ENCODE measurements at regions not wholly inside any gene's neighbourhood (a gene's known extent, or its start where the extent isn't known, plus 50 kb on each side); places are given as distances from the start of the nearest gene placed in this dataset.

GRCh38 chr9:80259079-80259478 lies 687.3 kb downstream of the TLE4 start:
- DNase-seq: no peak

- DNase-seq: no peak
Measured at GRCh38 chr9:80251778-80252177, 680.0 kb downstream of the TLE4 start.

DNA sequence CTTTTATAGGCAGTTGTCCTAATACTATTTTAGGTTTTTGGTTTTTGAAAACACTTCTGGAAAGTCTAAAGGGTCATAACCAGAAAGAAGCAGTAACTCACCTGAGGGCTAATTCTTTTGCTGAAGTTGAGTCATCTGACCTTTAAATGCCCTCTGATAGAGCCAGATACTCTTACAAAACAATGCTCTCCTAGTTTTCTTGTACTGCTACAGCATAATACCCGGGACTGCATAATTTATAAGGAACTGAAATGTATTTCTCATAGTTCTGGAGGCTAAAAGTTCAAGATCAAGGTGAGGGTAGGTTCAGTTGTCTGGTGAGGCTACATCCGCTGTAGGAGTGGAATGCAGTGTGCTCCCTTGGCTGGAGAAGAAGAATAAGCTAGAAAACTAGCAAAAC lies 670.3 kb downstream of the TLE4 start:
- DNase-seq: no peak

- DNase-seq: no peak
Measured at GRCh38 chr9:80235752-80236151, 664.0 kb downstream of the TLE4 start.

DNA sequence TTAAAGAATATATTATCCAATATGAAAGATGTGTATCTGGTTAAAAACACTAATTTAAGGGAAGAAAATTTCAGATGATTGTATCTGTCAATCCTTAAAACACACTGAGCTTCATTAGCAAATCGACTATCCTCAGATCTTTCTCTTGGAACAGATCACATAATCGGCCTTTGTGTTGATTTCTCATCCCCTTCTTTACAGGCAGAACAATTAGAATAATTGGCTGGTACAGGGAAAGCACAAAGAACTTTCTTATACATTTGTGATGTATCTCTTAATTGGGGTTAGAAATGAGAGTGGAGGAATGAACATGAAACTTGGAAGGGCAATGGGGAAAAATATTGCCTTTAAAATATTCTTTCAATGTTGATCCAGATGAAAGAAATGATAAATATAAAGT lies 662.1 kb downstream of the TLE4 start:
- no peak for DNase-seq

DNA sequence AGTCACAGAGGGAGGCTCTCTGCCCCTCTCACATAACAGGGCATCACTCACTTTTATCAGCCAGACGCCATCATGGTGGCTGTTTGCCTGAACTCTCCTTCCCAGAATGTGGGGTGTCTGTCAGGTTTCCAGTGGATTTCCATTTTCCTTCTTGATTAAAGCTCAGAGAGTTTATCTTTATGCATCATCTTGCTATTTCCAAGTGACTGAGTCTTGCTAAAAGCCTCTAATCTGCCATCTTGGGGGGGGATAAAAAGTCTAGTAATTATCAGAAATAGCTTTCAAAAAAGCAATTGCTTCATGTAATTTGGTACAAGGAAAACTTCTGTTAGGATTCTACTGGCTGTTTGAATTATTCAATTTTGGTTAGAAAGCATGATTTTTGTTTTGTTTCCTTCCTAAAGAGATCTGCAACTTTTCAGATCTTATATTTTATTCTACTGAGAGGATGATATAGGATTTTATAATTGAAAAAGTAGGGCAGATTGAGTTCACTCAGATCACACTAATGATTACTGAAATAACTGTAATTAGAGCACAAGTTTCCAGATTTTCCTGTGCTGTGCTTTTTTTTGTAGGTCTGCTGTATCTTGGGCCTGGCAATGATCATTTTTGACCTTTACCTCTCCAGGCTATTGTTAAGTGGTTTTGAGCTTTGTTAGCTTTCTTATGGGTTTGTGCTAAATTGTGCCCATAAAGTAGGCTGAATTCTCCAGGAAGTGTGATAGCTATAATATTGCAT lies 661.5 kb downstream of the TLE4 start:
- no peak for DNase-seq

DNA sequence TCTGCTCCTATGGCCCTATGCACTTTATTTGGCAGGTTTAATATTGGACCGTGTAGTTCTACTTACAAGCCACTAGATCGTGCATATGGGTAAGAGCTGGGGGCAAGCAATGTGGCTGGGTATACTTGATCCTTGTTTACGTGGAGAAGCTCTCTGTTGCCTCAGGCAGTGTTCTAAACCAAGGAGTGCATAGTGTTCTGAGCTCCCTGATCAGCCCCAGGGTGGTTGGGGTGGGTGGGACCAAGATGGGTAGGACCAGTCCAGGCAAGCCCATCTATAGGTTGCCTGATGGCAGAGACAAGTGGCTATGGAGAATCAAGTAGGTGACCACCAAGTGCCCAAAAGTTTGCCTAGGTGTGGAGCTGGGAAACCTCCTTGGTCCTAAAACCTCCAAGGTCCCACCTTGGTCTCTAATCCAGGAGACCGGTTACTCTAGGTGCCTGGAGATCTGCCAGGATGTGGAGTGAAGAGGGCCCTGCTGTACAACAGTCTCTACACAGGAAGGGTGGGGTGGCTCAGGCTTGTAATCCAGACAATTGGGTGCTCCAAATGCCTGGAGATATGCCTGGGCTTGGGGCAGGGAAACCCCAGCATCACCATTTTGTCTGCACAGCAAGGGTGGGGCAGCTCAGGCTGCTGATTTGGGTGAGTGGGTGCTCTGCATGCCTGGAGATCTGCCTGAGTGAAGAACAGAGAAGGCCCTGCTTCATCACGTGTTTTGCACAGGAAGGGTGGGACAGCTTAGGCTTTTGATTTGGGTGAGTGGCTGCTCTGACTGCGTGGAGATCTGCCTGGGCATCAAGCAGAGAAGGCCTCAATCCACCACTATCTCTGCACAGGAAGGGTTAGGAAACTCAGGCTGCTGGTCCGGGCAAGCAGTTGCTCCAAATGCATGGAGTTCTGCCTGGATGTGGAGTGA lies 659.8 kb downstream of the TLE4 start:
- DNase-seq: no peak

DNA sequence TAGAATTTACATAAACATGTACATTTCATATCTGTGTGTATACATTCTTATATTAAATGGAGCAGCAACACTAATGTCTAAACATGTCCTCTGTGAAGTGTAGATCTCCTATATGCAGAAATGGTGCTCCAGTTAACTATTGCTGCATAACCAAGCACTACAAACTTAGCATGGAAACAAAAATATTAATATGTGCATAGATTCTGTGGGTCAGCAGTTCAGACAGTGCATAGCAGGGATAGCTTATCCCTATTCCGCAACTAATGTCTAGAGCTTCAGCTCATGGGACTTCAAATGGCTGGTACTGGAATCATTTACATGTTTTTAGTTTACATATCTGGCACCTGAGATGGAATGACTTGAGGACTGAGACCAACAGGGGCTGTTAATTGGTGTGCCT lies 652.1 kb downstream of the TLE4 start:
- no peak for DNase-seq

- DNase-seq: no peak
Measured at GRCh38 chr9:80222466-80223169, 650.9 kb downstream of the TLE4 start.

- DNase-seq: no peak
Measured at GRCh38 chr9:80218328-80218727, 646.6 kb downstream of the TLE4 start.

DNA sequence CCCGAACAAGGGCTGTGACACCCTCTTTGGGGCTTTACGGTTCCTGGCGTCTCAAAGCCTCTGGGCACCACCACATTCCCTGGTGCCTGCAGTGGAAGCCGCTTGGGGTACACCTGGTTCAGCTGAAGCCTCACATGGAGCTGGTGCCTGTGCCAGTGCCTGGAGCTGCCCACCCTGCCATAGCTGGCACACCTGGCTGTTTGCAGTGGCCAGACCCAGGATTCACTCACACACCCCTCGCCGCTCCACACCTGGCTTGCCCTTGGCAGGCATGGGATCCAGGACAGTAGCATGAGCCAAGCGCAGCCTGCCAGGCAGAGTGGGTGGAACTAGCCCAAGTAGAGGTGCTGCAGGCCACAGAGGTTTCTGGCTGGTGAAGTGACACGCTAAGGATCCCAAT lies 641.8 kb downstream of the TLE4 start:
- no peak for DNase-seq

GRCh38 chr9:80208696-80209095 lies 636.9 kb downstream of the TLE4 start:
- DNase-seq: no peak

DNA sequence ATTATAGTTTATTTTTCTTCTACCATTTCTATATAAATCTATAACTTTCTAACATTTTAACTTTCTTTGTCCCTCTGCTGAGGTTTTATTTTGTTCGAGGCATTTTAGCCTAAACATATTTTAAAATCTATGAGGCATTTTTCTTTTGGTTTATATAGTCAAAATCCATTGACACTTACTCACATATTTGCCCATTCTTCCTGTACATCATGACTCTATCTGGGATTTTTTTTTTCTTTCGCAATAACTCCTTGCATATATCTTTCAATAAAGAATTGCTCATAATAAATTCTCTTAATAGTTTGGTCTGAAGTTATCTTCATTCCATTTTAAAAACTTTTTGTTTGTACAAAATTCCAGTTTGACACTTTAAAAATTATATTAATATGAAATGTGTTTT lies 632.3 kb downstream of the TLE4 start:
- DNase-seq: no peak

DNA sequence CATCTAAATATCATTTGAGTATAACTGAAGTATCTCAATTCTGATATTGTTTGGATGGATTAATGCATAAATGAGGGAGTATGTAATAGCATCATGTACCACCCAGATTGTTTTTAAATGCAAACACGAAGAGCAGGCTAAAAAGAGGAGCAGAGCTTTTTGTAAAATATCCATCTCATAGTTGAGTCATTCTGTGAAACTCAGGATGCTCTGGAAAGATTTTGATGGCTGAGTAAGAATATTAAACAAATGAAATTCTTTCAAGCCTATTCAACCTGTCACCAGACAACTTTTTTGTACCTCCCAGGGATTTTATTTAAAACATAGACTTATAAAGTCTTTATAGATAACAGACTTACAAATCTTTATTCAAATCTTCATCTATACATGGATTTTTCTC lies 625.9 kb downstream of the TLE4 start:
- no peak for DNase-seq

DNA sequence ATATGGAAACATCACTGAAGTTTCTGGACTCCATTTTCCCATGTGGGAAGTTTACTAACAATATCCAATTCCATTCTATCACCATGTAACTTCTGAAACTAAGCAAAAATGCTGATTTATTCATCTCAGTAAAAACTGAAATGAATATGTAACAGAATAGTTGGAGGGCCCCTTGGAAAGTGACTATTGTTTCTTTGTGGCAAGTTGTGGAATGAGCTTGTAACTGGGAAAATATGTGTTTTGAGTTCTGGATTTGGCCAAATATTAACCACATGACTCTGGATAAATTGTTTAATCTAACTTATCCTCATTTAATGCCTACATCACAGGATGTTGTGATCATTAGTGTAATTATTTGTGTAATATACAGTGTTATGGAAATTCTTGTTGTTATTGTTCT lies 619.3 kb downstream of the TLE4 start:
- no peak for DNase-seq

DNA sequence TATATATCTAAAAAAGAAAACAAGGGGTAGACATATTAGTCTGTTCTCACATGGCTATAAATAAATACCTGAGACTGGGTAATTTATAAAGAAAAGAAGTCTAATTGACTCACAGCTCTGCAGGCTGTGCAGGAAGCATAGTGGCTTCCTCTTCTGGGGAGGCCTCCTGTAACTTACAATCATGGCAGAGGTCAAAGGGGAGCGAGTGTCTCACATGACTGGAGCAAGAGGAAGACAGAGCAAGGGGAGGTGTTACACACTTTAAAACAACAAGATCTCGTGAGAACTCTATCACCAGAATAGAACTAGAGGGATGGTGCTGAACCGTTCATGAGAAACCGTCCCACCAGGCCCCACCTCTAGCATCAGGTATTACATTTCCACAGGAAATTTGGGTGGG lies 616.8 kb downstream of the TLE4 start:
- DNase-seq: no peak

- no peak for DNase-seq
Measured at GRCh38 chr9:80185112-80185738, 613.5 kb downstream of the TLE4 start.

DNA sequence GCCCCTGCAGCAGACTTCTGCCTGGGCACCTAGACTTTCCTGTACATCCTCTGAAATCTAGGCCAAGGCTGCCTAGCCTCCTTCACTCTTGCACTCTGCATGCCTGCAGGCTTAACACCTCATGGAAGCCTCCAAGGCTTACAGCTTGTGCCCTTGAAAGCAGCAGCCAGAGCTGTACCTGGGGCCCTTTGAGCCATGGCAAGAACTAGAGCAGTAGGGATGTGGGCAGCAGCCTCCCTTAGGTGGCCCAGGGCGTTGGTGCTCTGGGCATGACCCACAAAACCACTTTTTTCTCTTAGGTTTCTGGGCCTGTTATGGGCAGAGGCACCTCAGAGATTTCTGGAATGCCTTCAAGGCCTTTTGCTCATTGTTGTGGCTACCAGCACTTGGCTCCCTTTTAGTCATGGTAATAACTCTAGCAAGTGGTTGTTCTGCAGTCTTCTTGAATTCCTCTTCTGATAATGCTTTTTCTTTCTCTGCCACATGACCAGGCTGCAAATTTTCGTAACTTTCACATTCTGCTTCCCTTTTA lies 606.2 kb downstream of the TLE4 start:
- DNase-seq: no peak

DNA sequence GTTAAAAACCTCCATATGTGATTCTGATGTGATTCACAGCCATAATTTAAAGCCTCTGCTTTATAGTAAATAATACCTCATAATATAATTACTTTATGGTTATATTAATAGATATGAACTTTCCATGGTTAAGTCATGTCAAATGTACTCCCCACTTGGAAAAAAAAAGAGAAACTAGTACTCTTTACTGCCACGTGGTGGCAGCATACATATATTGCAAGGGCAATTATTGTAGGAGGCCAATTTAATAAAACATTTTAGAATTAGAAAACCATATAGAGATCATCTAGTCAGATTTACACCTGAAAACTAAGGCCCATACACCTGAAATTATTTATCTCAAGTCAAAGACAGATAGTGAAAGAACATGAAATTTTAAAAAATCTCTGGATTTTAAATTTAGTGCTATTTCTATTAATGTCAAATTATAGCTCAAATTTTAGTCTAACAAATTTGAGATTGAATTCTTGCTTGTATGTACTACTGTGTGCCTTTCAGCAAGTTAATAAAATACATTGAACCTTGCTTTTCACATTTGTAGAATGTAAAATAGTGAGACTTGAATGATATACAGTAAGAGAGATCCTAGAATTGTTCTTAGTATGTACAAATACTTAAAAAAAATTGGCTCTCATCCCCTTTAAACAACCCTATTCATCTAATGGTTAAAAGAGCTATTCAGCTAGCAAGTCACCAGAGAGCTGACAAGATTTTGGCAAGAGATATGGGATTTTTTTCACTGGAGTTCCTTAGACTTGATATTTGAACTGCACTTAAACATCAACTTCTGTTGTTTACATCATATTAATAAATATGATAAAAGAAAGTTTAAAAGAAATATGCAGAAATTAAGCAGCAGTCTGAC lies 603.8 kb downstream of the TLE4 start:
- no peak for DNase-seq

- no peak for DNase-seq
Measured at GRCh38 chr9:80163889-80164288, 592.1 kb downstream of the TLE4 start.

DNA sequence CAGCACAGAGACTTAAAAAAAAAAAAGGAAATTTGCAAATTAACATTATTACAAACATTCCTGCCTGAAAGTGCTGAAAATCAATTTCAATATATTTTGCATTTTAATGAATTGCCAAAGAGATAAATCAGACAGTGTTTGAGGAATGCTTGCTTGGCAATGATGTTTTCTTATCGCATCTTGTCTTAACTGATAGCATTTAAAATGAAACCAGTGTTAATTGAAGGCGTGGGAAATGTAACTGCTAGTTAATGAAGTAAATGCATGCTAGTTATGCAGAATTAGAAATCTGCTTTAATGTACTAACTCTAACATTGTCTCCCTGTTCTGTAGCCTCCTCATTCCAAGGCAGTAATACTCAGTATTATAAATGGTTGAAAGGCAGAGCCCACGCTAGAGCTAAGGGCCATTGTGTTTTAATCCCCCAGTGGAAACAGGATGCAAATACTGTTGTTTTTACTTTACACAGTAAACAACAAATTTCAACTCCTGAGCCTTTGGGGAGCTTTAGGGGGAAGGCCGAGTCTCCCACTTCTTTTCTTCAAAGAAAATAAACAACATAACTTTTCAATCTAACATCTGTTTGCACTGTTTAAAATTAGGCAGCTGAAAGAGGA lies 586.9 kb downstream of the TLE4 start:
- DNase-seq: no peak

Data from NCI-H2107 (cell line).